NCI-H1092 (cell line): ENCODE measurements at regions not wholly inside any gene's neighbourhood (a gene's known extent, or its start where the extent isn't known, plus 50 kb on each side); places are given as distances from the start of the nearest gene placed in this dataset.

Source experiments
- DNase-seq: peaks from one replicate; lab custom pipeline; 2025; lab: John Stamatoyannopoulos, UW

GRCh38 chr3:144626835-144627234 is 655.2 kb downstream of the DIPK2A start:
- DNase-seq, result no peak

- DNase-seq, result no peak
Measured at GRCh38 chr3:144629381-144629780, 657.8 kb downstream of the DIPK2A start.

GRCh38 chr3:144636833-144637232 is 665.2 kb downstream of the DIPK2A start:
- no peak for DNase-seq

- no peak for DNase-seq
Measured at GRCh38 chr3:144638009-144638408, 666.4 kb downstream of the DIPK2A start.

GRCh38 chr3:144643771-144644198 is 672.2 kb downstream of the DIPK2A start:
- no peak for DNase-seq

- DNase-seq, result no peak
Measured at GRCh38 chr3:144645300-144645699, 673.7 kb downstream of the DIPK2A start.

- no peak for DNase-seq
Measured at GRCh38 chr3:144650380-144650779, 678.8 kb downstream of the DIPK2A start.

GRCh38 chr3:144652573-144652972 is 681.0 kb downstream of the DIPK2A start:
- DNase-seq, result no peak

- DNase-seq, result no peak
Measured at GRCh38 chr3:144655423-144655822, 683.8 kb downstream of the DIPK2A start.

- no peak for DNase-seq
Measured at GRCh38 chr3:144660186-144660585, 688.6 kb downstream of the DIPK2A start.

- DNase-seq, result no peak
Measured at GRCh38 chr3:144662729-144663128, 691.1 kb downstream of the DIPK2A start.

- no peak for DNase-seq
Measured at GRCh38 chr3:144663456-144664436, 692.1 kb downstream of the DIPK2A start.

- no peak for DNase-seq
Measured at GRCh38 chr3:144665567-144666053, 694.0 kb downstream of the DIPK2A start.

GRCh38 chr3:144670571-144670970 is 698.9 kb downstream of the DIPK2A start:
- DNase-seq, result no peak

- DNase-seq, result no peak
Measured at GRCh38 chr3:144677103-144677502, 705.5 kb downstream of the DIPK2A start.

- no peak for DNase-seq
Measured at GRCh38 chr3:144683065-144683464, 711.4 kb downstream of the DIPK2A start.

- DNase-seq, result no peak
Measured at GRCh38 chr3:144687862-144688261, 716.2 kb downstream of the DIPK2A start.

GRCh38 chr3:144692488-144692887 is 720.9 kb downstream of the DIPK2A start:
- no peak for DNase-seq

- DNase-seq, result no peak
Measured at GRCh38 chr3:144708437-144708836, 736.8 kb downstream of the DIPK2A start.

- DNase-seq, result no peak
Measured at GRCh38 chr3:144737281-144737680, 765.7 kb downstream of the DIPK2A start.

GRCh38 chr3:144743225-144743668 is 771.6 kb downstream of the DIPK2A start:
- DNase-seq, result no peak

- no peak for DNase-seq
Measured at GRCh38 chr3:144744473-144744872, 772.9 kb downstream of the DIPK2A start.

GRCh38 chr3:144746631-144747030 is 775.0 kb downstream of the DIPK2A start:
- no peak for DNase-seq
